ENCODE measurements at regions not wholly inside any gene's neighbourhood (a gene's known extent, or its start where the extent isn't known, plus 50 kb on each side); places are given as distances from the start of the nearest gene placed in this dataset.
A peak's percentile ranks its signal among the peaks of the same experiment; 100 is the strongest.

DNA sequence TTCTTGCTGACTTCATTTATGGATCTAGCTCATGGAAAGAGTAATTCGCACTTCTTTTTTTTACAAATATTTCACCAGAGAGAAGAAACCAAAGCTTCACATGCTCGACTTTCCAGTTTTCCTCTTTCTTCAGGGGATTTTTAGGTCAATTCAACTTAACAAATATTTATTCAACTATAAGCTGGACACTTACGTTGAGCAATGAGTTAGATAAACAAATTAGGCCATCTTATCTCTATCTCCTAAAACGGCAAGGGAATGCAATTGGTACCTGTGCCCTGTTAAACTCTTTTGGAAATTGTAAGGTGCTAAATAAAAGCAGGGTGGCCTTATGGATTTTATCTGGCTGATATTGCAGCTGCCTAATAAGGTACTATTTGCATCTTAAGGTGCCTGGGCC is 145.1 kb upstream of the RAI14 start:
- H3K9ac ChIP-seq (ENCODE audit: low read depth in 1 of 2, low read length in 2 of 2), result no peak overlapping the region
- no peaks in the 10 kb centered on the region for H3K36me3 ChIP-seq (ENCODE audit: control insufficient read depth in 1 of 2, insufficient read depth in 2 of 2, low read length in 2 of 2)
- no peaks in the 10 kb centered on the region for H3K4me1 ChIP-seq (ENCODE audit: control insufficient read depth in 1 of 2, insufficient read depth in 2 of 2, low read length in 2 of 2)
- H3K4me3 ChIP-seq (ENCODE audit: low read depth in 1 of 2, low read length in 2 of 2), result no peak overlapping the region
- no peak overlapping the region for H3K27ac ChIP-seq (ENCODE audit: low read depth, low read length)
- H3K27me3 ChIP-seq (ENCODE audit: control insufficient read depth in 1 of 2, insufficient read depth in 2 of 2, low read length in 2 of 2), result no peaks in the 10 kb centered on the region
- H3K9me3 ChIP-seq (ENCODE audit: control insufficient read depth in 1 of 2, low read length in 2 of 2), result no peaks in the 10 kb centered on the region

DNA sequence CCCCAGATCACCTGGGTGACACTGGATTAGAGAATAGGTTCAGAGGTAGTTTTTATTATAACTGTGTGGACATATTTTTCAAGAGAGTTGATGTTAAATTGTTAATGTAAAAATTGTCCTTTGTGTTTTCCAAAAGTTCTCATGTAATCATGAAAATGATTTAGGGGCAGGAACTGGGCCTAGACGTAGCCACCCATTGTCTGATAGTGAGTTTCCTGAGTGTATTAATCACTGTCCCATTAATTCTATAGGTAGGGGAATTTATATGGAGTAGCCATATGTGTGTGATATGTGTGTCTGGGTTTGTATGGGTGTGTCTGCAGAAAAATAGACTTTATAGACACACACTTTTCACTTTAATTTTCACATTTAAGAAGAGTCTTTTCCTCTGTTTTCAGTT is 144.6 kb upstream of the RAI14 start:
- no peaks in the 10 kb centered on the region for H3K36me3 ChIP-seq (ENCODE audit: control insufficient read depth in 1 of 2, insufficient read depth in 2 of 2, low read length in 2 of 2)
- no peaks in the 10 kb centered on the region for H3K9me3 ChIP-seq (ENCODE audit: control insufficient read depth in 1 of 2, low read length in 2 of 2)
- no peak overlapping the region for H3K4me3 ChIP-seq (ENCODE audit: low read depth in 1 of 2, low read length in 2 of 2)
- no peak overlapping the region for H3K27ac ChIP-seq (ENCODE audit: low read depth, low read length)
- no peaks in the 10 kb centered on the region for H3K27me3 ChIP-seq (ENCODE audit: control insufficient read depth in 1 of 2, insufficient read depth in 2 of 2, low read length in 2 of 2)
- no peak overlapping the region for H3K9ac ChIP-seq (ENCODE audit: low read depth in 1 of 2, low read length in 2 of 2)
- no peaks in the 10 kb centered on the region for H3K4me1 ChIP-seq (ENCODE audit: control insufficient read depth in 1 of 2, insufficient read depth in 2 of 2, low read length in 2 of 2)

DNA sequence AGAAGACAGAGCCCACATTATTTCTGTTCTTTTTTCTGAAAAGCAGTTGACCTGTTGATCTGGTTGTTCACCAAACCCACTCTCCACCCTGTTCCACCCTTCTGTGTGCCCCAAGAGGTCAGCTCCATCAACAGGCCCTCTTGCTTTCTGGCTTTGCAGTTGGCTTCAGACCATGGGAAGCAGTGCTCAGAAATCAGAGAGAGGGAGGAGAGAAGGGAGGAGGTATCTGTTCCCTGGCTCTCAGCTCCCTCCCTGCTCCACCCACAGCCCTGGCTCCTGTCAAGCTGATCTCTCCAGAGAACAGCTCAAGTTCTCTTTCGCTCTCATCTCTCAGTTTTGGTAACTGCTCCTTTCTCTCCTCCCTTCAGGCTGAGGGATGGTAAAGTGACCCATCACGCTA is 144.2 kb upstream of the RAI14 start:
- H3K27ac ChIP-seq (ENCODE audit: low read depth, low read length), result no peak overlapping the region
- H3K9ac ChIP-seq (ENCODE audit: low read depth in 1 of 2, low read length in 2 of 2), result no peak overlapping the region
- H3K4me3 ChIP-seq (ENCODE audit: low read depth in 1 of 2, low read length in 2 of 2), result no peak overlapping the region
- H3K4me1 ChIP-seq (ENCODE audit: control insufficient read depth in 1 of 2, insufficient read depth in 2 of 2, low read length in 2 of 2), result no peaks in the 10 kb centered on the region
- H3K27me3 ChIP-seq (ENCODE audit: control insufficient read depth in 1 of 2, insufficient read depth in 2 of 2, low read length in 2 of 2), result no peaks in the 10 kb centered on the region
- no peaks in the 10 kb centered on the region for H3K36me3 ChIP-seq (ENCODE audit: control insufficient read depth in 1 of 2, insufficient read depth in 2 of 2, low read length in 2 of 2)
- no peaks in the 10 kb centered on the region for H3K9me3 ChIP-seq (ENCODE audit: control insufficient read depth in 1 of 2, low read length in 2 of 2)

DNA sequence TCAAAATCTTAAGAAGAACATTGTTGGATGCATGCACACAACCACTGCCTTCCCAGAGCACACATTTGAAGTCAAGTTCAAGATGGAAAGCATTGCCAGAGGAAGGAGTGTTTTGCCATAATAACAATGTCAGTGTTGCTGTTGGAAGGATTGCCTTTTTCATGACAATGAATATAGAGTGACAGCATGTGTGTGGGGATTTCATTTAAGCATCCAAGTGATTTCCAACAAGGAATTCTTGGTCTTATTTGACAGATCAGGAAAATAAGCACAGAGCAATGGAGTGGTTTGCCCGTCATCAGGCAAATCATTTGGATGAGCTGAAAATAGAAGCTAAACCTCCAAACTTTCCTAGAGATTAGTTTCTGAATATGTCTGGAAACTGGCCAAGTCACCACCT is 140.0 kb upstream of the RAI14 start:
- Histone ChIP-seq H3K9me3 (ENCODE audit: control insufficient read depth in 1 of 2, low read length in 2 of 2) (no peaks in the 10 kb centered on the region), H3K9ac (ENCODE audit: low read depth in 1 of 2, low read length in 2 of 2) (no peak overlapping the region), H3K4me3 (ENCODE audit: low read depth in 1 of 2, low read length in 2 of 2) (no peak overlapping the region), H3K27me3 (ENCODE audit: control insufficient read depth in 1 of 2, insufficient read depth in 2 of 2, low read length in 2 of 2) (no peaks in the 10 kb centered on the region), H3K4me1 (ENCODE audit: control insufficient read depth in 1 of 2, insufficient read depth in 2 of 2, low read length in 2 of 2) (no peaks in the 10 kb centered on the region), H3K36me3 (ENCODE audit: control insufficient read depth in 1 of 2, insufficient read depth in 2 of 2, low read length in 2 of 2) (no peaks in the 10 kb centered on the region), H3K27ac (ENCODE audit: low read depth, low read length) (no peak overlapping the region)

DNA sequence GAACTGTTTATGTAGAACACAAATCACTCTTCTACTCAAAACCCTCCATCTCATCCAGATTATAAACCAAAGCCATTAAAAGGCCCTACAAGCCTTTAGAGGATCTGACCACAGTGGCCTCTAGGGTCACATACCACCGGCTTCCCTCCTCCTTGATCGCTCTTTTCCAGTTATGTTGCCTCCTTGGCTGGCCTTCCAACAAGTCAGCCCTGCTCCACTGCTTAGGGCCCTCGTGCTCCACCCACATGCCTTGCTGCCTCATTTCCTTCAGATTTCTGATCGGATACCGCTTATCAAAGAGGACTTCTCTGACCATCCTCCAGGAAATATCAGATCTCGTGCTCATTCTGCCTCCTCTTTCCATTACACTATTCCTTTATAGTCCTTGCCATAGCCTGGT is 139.4 kb upstream of the RAI14 start:
- Histone ChIP-seq H3K4me3 (ENCODE audit: low read depth in 1 of 2, low read length in 2 of 2) (no peak overlapping the region), H3K27ac (ENCODE audit: low read depth, low read length) (no peak overlapping the region), H3K9me3 (ENCODE audit: control insufficient read depth in 1 of 2, low read length in 2 of 2) (no peaks in the 10 kb centered on the region), H3K9ac (ENCODE audit: low read depth in 1 of 2, low read length in 2 of 2) (no peak overlapping the region), H3K4me1 (ENCODE audit: control insufficient read depth in 1 of 2, insufficient read depth in 2 of 2, low read length in 2 of 2) (no peaks in the 10 kb centered on the region), H3K36me3 (ENCODE audit: control insufficient read depth in 1 of 2, insufficient read depth in 2 of 2, low read length in 2 of 2) (no peaks in the 10 kb centered on the region), H3K27me3 (ENCODE audit: control insufficient read depth in 1 of 2, insufficient read depth in 2 of 2, low read length in 2 of 2) (no peaks in the 10 kb centered on the region)

DNA sequence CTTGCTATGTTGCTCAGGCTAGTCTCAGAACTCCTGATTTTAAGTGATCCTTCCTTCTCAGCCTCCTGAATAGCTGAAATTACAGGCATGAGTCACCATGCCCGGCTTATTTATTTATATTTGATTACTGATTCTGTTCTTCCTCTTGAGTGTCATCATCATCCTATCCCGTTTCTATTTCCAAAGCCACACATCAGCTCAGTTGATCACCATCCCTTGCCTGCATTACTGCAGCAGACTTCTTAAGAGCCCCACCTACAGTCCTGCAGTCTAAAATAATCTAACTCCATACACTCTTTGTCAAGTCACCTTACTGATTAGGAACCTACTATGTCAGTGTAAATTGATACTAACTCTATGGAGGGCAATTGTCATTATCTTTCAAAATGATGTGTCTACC is 138.9 kb upstream of the RAI14 start:
- no peak overlapping the region for H3K9ac ChIP-seq (ENCODE audit: low read depth in 1 of 2, low read length in 2 of 2)
- H3K4me3 ChIP-seq (ENCODE audit: low read depth in 1 of 2, low read length in 2 of 2), result no peak overlapping the region
- H3K9me3 ChIP-seq (ENCODE audit: control insufficient read depth in 1 of 2, low read length in 2 of 2), result no peaks in the 10 kb centered on the region
- H3K36me3 ChIP-seq (ENCODE audit: control insufficient read depth in 1 of 2, insufficient read depth in 2 of 2, low read length in 2 of 2), result no peaks in the 10 kb centered on the region
- no peak overlapping the region for H3K27ac ChIP-seq (ENCODE audit: low read depth, low read length)
- no peaks in the 10 kb centered on the region for H3K27me3 ChIP-seq (ENCODE audit: control insufficient read depth in 1 of 2, insufficient read depth in 2 of 2, low read length in 2 of 2)
- H3K4me1 ChIP-seq (ENCODE audit: control insufficient read depth in 1 of 2, insufficient read depth in 2 of 2, low read length in 2 of 2), result no peaks in the 10 kb centered on the region

DNA sequence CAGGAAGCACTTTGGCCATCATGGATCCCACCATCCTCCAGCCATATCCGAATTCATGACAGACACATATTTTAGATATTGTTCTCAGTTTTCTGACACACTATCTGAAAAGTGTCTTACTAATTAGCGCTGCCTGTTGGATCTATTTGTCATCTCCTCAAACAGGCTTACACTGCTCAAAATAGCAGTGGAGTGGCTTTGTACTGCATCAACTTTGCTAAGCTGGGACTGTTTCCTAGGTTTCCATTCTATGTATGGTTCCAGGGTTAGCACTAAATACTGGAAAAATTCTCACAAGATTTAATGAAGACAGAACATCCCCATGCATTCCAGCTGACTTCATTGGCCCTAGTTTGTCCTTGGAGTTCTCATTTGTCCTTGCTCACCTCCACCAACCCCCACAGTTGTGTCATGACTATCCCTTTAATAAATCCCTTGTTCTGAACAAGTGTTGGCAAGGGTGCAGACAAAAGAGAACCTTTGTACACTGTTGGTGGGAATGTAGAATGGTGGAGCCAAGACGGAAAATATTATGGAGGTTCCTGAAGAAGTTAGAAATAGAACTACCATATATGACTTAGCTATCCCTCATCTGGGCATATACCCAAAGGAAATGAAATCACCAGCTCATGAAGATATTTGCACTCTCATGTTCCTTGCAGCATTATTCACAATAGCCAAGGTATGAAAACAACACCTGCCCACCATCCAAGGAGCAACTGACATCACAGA is 136.5 kb upstream of the RAI14 start:
- no peaks in the 10 kb centered on the region for H3K9me3 ChIP-seq (ENCODE audit: control insufficient read depth in 1 of 2, low read length in 2 of 2)
- H3K27me3 ChIP-seq (ENCODE audit: control insufficient read depth in 1 of 2, insufficient read depth in 2 of 2, low read length in 2 of 2), result no peaks in the 10 kb centered on the region
- no peak overlapping the region for H3K4me3 ChIP-seq (ENCODE audit: low read depth in 1 of 2, low read length in 2 of 2)
- no peak overlapping the region for H3K9ac ChIP-seq (ENCODE audit: low read depth in 1 of 2, low read length in 2 of 2)
- no peaks in the 10 kb centered on the region for H3K4me1 ChIP-seq (ENCODE audit: control insufficient read depth in 1 of 2, insufficient read depth in 2 of 2, low read length in 2 of 2)
- no peak overlapping the region for H3K27ac ChIP-seq (ENCODE audit: low read depth, low read length)
- H3K36me3 ChIP-seq (ENCODE audit: control insufficient read depth in 1 of 2, insufficient read depth in 2 of 2, low read length in 2 of 2), result no peaks in the 10 kb centered on the region

DNA sequence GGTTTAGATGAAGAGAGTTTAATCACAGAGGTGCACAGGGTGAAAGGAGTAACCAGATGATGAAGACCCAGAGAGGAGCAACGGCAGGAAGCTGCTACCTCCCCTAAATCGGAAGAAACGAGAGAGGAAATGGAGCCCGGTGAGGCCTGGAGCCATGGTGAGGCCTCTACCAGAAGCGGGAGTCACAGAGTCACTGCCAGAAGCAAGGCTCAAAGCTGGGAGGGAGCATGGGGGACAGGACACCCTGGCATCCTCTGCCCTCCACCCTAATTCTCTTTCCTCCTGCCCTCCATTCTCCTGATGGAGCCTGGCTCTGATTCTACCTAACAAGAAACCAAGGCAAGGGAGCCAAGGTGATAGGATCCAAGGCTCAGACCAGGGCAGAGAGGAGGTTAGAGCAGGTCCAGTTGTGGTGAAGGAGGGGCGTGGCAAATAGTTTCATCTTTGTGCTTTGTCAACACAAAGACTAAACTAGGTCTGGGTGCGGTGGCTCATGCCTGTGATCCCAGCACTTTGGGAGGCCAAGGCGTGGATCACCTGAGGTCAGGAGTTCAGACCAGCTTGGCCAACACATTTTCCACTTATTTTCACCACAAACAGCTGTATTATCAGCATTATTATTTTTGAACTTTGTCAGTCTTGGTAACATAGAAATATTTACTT is 134.4 kb upstream of the RAI14 start:
- H3K4me3 ChIP-seq (ENCODE audit: low read depth in 1 of 2, low read length in 2 of 2), result no peak overlapping the region
- no peak overlapping the region for H3K9ac ChIP-seq (ENCODE audit: low read depth in 1 of 2, low read length in 2 of 2)
- no peaks in the 10 kb centered on the region for H3K9me3 ChIP-seq (ENCODE audit: control insufficient read depth in 1 of 2, low read length in 2 of 2)
- no peaks in the 10 kb centered on the region for H3K36me3 ChIP-seq (ENCODE audit: control insufficient read depth in 1 of 2, insufficient read depth in 2 of 2, low read length in 2 of 2)
- H3K27ac ChIP-seq (ENCODE audit: low read depth, low read length), result no peak overlapping the region
- H3K27me3 ChIP-seq (ENCODE audit: control insufficient read depth in 1 of 2, insufficient read depth in 2 of 2, low read length in 2 of 2), result no peaks in the 10 kb centered on the region
- no peaks in the 10 kb centered on the region for H3K4me1 ChIP-seq (ENCODE audit: control insufficient read depth in 1 of 2, insufficient read depth in 2 of 2, low read length in 2 of 2)

DNA sequence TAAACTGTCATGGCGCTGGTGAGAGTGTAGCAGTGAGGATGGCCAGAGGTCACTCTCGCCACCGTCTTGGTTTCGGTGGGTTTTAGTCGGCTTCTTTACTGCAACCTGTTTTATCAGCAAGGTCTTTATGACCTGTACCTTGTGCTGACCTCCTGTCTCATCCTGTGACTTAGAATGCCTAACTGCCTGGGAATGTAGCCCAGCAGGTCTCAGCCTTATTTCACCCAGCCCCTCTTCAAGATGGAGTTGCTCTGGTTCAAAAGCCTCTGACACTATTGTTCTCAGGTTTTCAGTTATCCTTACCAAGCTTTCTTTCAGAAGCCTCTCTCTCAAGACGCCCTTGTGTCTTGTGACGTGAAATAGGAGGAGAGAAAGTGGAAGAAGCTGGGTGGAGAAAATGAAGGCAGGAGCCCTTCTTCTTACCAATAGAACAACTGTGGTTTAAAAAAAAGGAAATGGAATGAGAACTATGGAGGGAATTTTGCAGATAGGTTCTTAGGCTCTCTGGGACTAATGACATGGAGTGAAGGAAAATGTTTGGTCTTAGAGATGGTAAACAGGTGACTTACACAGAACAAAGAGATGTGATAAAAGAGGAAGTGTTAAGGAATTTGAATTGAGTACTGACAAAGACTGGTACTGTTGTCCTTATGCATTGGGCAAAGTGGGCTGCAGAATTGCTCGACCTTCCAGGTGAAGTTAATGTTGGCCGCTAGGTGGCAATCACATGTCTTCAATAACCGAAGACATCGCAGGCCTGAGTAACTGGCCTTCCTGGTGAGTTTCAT is 133.3 kb upstream of the RAI14 start:
- Histone ChIP-seq H3K9me3 (ENCODE audit: control insufficient read depth in 1 of 2, low read length in 2 of 2) (no peaks in the 10 kb centered on the region), H3K27ac (ENCODE audit: low read depth, low read length) (no peak overlapping the region), H3K4me1 (ENCODE audit: control insufficient read depth in 1 of 2, insufficient read depth in 2 of 2, low read length in 2 of 2) (no peaks in the 10 kb centered on the region), H3K9ac (ENCODE audit: low read depth in 1 of 2, low read length in 2 of 2) (peak overlapping the region in 1 of 2 donors; percentile 3), H3K36me3 (ENCODE audit: control insufficient read depth in 1 of 2, insufficient read depth in 2 of 2, low read length in 2 of 2) (no peaks in the 10 kb centered on the region), H3K4me3 (ENCODE audit: low read depth in 1 of 2, low read length in 2 of 2) (no peak overlapping the region), H3K27me3 (ENCODE audit: control insufficient read depth in 1 of 2, insufficient read depth in 2 of 2, low read length in 2 of 2) (no peaks in the 10 kb centered on the region)

DNA sequence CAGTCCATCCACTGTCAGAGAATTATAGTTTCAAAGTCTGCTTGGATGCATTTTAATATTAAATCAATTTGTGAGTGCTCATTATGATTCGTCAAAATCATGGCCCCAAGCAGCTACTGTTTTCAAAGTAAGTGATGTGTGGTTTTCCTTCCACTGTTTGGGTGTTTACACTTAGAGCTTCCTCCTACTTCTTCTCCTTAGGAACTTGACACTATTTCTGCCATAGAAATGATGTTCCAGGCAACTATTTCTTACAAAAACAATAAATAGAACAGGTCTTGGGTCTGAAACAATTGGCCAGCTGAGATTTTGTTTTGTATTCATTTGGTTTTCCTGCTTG is 132.8 kb upstream of the RAI14 start:
- H3K4me3 ChIP-seq (ENCODE audit: low read depth in 1 of 2, low read length in 2 of 2), result no peak overlapping the region
- no peaks in the 10 kb centered on the region for H3K9me3 ChIP-seq (ENCODE audit: control insufficient read depth in 1 of 2, low read length in 2 of 2)
- peak overlapping the region in 1 of 2 donors; percentile 3 for H3K9ac ChIP-seq (ENCODE audit: low read depth in 1 of 2, low read length in 2 of 2)
- no peaks in the 10 kb centered on the region for H3K4me1 ChIP-seq (ENCODE audit: control insufficient read depth in 1 of 2, insufficient read depth in 2 of 2, low read length in 2 of 2)
- H3K27me3 ChIP-seq (ENCODE audit: control insufficient read depth in 1 of 2, insufficient read depth in 2 of 2, low read length in 2 of 2), result no peaks in the 10 kb centered on the region
- H3K27ac ChIP-seq (ENCODE audit: low read depth, low read length), result no peak overlapping the region
- no peaks in the 10 kb centered on the region for H3K36me3 ChIP-seq (ENCODE audit: control insufficient read depth in 1 of 2, insufficient read depth in 2 of 2, low read length in 2 of 2)

Measured in duodenal mucosa (tissue), 2 donors.